KBM-7 (cell line): ENCODE measurements at regions not wholly inside any gene's neighbourhood (a gene's known extent, or its start where the extent isn't known, plus 50 kb on each side); places are given as distances from the start of the nearest gene placed in this dataset.
"Not testable (repeated sequence)": the region's sequence is repeated elsewhere in the genome, so short reads cannot be mapped to it uniquely, and the experiment has no call there.

Experiments used
- DNase-seq: peaks from one replicate; pipeline ENCODE4 v3.0.0-alpha.2; 2015
- in situ Hi-C: fragments of 300-500 bp; cut with MboI; formaldehyde crosslinking; loops from 2 replicates; pipeline ENCODE4 v1.14.3; 2020; ENCODE audit warnings: low sequenced_read_pairs, low pct_unique_long_range_greater_than_20kb, mixed read lengths

DNA sequence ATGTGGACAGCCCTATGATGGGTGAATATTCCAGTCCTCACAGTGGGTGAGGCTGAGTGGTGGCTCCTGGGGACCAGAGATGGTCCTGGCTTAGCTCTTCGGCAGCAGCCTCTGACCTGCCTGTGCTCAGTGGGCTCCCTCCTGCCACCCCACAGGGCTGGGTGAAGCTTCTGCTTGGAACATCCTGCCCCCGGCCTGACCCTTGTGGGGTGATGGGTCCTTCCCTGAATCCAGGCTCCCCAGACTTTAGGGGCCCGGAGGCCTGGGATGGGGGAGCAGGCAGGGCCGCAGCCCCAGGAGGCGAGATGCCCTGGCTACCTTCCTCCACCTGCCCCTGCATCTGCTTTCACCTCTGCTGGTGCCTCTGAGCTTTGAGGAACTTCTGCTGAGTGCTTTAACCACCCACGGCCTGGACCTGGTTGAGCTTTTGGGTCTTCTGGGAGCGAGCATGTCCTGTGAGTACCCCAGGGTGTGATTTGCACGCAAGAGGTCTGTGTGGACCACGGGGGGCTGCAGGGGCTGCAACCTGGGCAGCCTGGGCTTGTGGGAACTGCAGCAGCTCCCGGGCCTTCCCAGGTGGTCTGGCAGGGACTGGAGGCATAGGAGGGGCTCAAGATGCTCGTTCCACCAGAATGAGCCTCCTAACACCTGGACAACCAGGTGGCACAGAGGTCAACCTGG lies 159.5 kb downstream of the KIF26A start:
- in situ Hi-C loops = no loop called here
- DNase-seq = no peak

DNA sequence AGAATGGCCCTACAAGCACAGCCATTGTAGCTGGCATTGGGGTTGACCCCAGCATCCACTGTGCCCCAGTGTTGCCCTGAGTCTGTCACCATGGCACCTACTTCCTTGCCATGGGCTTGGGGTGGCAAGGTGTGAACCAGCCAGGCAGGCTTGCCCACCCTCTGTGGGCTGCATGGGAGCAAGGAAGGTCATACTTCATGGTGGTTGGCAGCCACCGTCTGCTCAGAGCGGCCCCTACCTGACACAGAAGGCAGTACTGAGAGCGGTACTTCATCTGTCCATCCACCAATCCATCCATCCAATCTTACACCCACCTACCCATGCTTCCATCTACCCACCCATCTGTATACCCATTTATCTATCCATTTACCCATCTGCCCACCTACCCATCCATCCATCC lies 160.1 kb downstream of the KIF26A start:
- no peak for DNase-seq
- in situ Hi-C loops = no loop called here

DNA sequence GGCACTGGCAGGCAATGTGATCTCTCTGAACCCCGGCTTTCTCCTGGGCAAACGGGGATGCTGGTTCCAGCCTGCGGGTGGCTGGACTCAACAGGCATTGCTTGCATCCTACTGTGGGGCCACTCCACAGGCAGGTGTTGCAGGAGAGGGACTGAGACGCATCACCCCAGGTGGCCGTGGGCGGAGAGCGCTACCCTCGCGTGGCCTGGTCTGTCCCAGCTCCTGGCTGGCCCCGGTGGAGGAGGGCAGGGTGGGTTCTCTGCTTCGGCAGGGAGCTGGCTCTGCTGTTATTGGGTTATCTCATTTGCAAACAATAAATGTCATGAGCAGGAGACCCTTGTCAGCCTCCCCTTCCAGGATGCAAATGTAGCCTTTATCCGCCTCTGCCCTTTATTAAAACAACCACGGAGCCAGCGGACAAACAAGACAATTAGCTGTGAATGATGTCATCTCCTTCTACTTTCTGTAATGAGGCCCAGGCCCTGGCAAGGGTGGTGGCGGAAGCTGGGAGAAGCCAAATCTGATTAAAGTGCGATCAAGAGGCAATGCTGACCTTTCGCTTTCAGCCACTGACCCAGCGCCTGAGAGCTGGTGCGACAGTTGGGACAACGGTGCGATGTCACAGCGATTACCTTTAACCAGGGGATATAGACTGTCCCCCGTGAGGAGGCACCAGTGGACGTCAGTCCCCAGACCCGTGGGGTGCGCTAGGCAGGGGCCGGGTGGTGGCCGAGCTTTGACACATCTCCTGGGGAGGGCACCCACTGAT lies 161.8 kb downstream of the KIF26A start:
- in situ Hi-C loops = no loop called here
- no peak for DNase-seq

DNA sequence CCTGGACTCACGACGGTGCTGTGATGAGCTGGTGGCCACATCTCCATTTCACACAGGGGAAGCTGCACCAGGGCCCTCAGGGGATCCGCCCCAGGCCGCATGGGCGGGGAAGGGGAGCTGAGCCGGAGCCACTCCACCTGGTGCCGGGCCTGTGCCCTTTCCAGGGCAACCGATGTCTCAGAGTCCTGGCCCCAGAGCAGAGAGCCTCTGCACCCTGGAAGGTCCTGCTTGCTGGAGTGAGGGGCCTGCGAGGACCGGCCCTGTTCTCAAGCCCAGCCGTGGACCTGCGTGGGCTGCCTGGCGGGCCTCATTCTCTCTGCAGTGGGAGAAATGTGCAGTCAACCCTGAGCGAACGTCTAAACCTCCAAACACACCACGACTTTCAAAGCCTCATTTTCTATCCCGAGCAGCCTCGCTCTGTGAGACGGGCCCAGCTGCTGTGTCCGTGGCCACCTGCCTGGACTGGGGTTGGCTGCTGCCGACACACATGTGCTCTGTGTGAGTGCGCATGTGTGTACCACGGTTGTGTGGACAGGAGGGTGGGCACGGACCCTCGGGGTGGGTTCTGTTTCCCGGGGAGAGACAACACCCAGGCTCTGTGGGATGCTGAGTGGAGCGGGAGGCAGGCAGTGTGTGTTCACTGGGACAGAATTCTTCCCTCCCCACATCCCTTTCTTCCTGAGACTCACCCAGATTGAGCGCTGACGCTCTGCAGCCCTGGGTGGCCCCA lies 163.5 kb downstream of the KIF26A start:
- in situ Hi-C loops = no loop called here
- no peak for DNase-seq

- in situ Hi-C loops = no loop called here
- no peak for DNase-seq
Observed at GRCh38 chr14:104302794-104303405, 164.5 kb downstream of the KIF26A start.

- DNase-seq = no peak
- in situ Hi-C loops = no loop called here
Observed at GRCh38 chr14:104303705-104304425, 165.5 kb downstream of the KIF26A start.

DNA sequence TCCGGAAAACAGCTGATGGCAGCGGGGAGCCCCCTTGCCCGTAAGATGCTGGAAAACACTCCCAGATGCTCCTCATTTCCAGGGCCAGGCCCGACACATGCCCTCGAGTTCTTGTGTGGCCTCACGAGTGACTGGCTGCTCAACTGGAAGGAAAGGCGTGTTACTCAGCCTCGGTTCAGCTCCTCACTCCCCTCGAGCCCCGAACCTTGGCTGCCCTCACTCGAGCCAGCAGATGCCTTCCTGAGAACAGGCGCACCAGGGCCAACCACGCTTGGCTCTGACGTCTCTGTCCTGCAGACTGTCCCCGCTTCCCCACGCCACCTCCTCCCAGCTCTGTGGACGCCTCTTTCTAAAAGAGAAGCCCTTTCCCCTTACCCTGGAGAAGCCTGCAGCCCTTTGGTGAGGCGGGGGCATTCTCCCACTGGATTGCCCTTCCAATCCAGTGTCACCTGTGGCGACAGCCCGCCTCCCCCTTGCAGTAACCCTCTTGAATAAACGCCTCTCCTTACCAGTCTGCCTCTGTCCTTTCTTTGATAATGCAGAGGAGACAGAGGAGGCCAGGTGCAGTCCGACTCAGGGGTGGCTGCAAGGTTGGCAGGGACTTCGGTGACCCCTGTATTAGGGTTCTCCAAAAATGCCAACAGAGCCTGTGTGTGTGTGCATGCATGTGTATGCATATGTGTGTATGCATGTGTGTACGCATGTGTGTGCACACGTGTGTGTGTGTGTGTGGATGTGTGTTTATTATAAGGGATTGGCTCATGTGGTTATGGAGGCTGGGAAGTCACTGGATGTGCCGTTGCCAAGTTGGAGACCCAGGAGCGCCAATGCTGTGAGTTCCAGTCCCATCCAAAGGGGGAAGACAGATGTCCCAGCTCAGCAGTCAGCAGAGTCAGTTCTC lies 166.3 kb downstream of the KIF26A start:
- no peak for DNase-seq
- in situ Hi-C loops = no loop called here

GRCh38 chr14:104305511-104306449 lies 167.4 kb downstream of the KIF26A start:
- no peak for DNase-seq
- in situ Hi-C loops = no loop called here

GRCh38 chr14:104306450-104307040 lies 168.2 kb downstream of the KIF26A start:
- in situ Hi-C loops = no loop called here
- DNase-seq = no peak

GRCh38 chr14:104307246-104307626 lies 168.8 kb downstream of the KIF26A start:
- in situ Hi-C loops = no loop called here

DNA sequence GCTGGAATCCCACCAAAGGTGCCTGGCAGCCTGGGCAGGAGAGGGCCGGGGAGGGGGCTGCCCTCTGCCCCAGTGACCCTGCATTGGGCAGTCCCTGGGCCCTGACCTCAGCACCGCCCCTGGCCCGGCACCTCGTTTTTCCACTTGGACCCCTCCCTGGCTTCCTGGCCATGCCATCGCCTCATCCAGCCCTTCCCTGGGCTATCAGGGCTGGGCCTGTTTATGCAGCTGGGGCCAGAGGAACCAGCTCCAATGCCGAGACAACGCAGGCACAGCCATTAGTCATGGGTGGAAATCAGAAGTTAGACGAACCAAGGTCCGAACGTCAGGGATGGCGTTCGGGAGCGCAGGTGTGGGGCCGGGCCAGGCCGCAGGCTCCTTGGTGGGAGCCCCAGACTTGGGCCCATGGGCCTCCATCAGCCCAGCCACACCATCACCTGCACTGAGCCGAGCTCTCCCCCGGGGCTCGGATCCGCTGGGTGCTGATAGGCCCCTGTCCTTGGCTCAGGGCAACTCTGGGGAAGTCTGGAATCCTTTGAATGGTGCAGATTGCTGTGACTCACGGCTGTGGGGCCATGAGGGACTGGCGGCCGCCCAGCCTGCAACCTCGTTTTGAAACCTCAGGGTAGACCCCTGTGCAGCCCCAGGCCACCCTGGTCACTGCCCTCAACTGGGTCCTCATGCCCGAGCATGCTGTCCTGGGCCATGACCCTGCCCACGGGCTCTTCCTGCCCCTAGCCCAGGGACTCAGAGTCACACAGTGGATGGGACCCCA lies 169.4 kb downstream of the KIF26A start:
- in situ Hi-C loops = no loop called here
- DNase-seq = no peak

More at GRCh38 chr14:104307246-104307626, 168.8 kb downstream of the KIF26A start:
- DNase-seq = no peak

- DNase-seq, in situ Hi-C loops: not testable (repeated sequence)
Observed at GRCh38 chr14:104308534-104308933, 170.1 kb downstream of the KIF26A start.

DNA sequence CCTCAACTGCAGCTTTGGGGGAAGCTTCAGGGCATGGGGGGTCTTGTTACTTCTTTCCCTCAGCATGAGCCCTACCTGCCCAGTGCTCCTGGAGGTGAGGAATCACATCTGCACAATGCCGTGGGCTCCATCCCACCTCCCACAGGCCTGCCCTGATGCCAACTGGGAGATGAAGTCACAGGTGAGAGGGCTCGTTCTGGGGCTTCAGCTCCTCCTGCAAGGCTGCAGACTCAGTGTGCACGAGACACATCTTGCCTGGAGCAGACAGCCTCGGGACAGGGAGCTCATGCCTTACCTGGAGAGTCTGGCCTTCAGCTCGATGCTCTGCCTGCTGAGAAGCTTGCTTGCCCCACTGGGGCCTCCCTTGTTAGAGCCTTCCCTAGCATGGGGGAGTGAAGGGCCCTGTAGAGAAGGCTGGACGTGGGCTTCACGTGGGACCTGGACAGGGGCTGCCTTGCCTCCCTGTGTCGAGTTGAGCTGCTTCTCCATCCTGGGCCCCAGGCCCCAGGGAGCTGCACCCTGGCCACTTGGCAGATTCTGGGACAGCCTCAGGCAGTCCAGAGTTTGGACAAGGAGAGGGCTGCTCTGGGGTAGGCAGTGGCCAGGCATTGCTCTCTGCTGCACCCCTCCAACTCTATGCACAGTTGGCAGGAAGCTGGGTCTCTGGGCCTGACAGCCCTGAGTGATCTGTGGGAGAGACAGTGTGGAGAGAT lies 171.4 kb downstream of the KIF26A start:
- no peak for DNase-seq
- in situ Hi-C loops = no loop called here

GRCh38 chr14:104311358-104311757 lies 173.0 kb downstream of the KIF26A start:
- DNase-seq = no peak
- in situ Hi-C loops = no loop called here

GRCh38 chr14:104313674-104314073 lies 175.3 kb downstream of the KIF26A start:
- no peak for DNase-seq
- in situ Hi-C loops = no loop called here
